ENCODE measurements at regions not wholly inside any gene's neighbourhood (a gene's known extent, or its start where the extent isn't known, plus 50 kb on each side); places are given as distances from the start of the nearest gene placed in this dataset.

GRCh38 chr9:89969881-89970639 is 365.2 kb downstream of the GADD45G start:
- no peak overlapping the region for H3K9ac ChIP-seq (ENCODE audit: low read length)
- no peaks in the 10 kb centered on the region for H3K9me2 ChIP-seq (replicated peaks; ENCODE audit: insufficient read depth, low read length)
- no peaks in the 10 kb centered on the region for H3F3A ChIP-seq (ENCODE audit: insufficient read depth, low read length)
- H3K27ac ChIP-seq (ENCODE audit: low read length) = no peak overlapping the region
- TF ChIP-seq EZH2 (optimal IDR thresholded peaks at IDR 0.05; ENCODE audit: low read depth, low read length) (no peak), EZH2phosphoT487 (IDR thresholded peaks at IDR 0.05; ENCODE audit: low read length) (no peak), CTCF (IDR thresholded peaks at IDR 0.05; ENCODE audit: low read length) (no peak)
- H3K27me3 ChIP-seq (replicated peaks; ENCODE audit: insufficient read depth, low read length) = no peaks in the 10 kb centered on the region
- no peaks in the 10 kb centered on the region for H3K79me2 ChIP-seq (ENCODE audit: low read length)
- no peak overlapping the region for H3K4me3 ChIP-seq (ENCODE audit: low read length)
- no peak overlapping the region for H2AFZ ChIP-seq (ENCODE audit: low read length)
- no peaks in the 10 kb centered on the region for H3K4me1 ChIP-seq (ENCODE audit: low read length)
- no peak for DNase-seq
- no peaks in the 10 kb centered on the region for H4K20me1 ChIP-seq (ENCODE audit: insufficient read depth, low read length)
- H3K9me3 ChIP-seq (replicated peaks; ENCODE audit: insufficient read depth, low read length) = no peaks in the 10 kb centered on the region
- no peaks in the 10 kb centered on the region for H3K36me3 ChIP-seq (replicated peaks; ENCODE audit: insufficient read depth, low read length)
- no peak overlapping the region for H3K4me2 ChIP-seq (ENCODE audit: low read depth, low read length)

- H3K36me3 ChIP-seq (replicated peaks; ENCODE audit: insufficient read depth, low read length) = no peaks in the 10 kb centered on the region
- no peak overlapping the region for H3K4me2 ChIP-seq (ENCODE audit: low read depth, low read length)
- no peak overlapping the region for H3K9ac ChIP-seq (ENCODE audit: low read length)
- no peak overlapping the region for H2AFZ ChIP-seq (ENCODE audit: low read length)
- no peaks in the 10 kb centered on the region for H3F3A ChIP-seq (ENCODE audit: insufficient read depth, low read length)
- H3K27ac ChIP-seq (ENCODE audit: low read length) = no peak overlapping the region
- H3K9me3 ChIP-seq (replicated peaks; ENCODE audit: insufficient read depth, low read length) = no peaks in the 10 kb centered on the region
- H3K27me3 ChIP-seq (replicated peaks; ENCODE audit: insufficient read depth, low read length) = no peaks in the 10 kb centered on the region
- no peaks in the 10 kb centered on the region for H3K9me2 ChIP-seq (replicated peaks; ENCODE audit: insufficient read depth, low read length)
- no peaks in the 10 kb centered on the region for H3K79me2 ChIP-seq (ENCODE audit: low read length)
- H4K20me1 ChIP-seq (ENCODE audit: insufficient read depth, low read length) = no peaks in the 10 kb centered on the region
- no peak for DNase-seq
- TF ChIP-seq CTCF (IDR thresholded peaks at IDR 0.05; ENCODE audit: low read length) = no peak
- TF ChIP-seq EZH2phosphoT487 (IDR thresholded peaks at IDR 0.05; ENCODE audit: low read length) = no peak
- no peak for TF ChIP-seq EZH2 (optimal IDR thresholded peaks at IDR 0.05; ENCODE audit: low read depth, low read length)
- H3K4me3 ChIP-seq (ENCODE audit: low read length) = no peak overlapping the region
- H3K4me1 ChIP-seq (ENCODE audit: low read length) = no peaks in the 10 kb centered on the region
These were observed 365.9 kb downstream of the GADD45G start for GRCh38 chr9:89970701-89971100.

- Histone ChIP-seq H4K20me1 (ENCODE audit: insufficient read depth, low read length) (no peaks in the 10 kb centered on the region), H3K4me3 (ENCODE audit: low read length) (no peak overlapping the region), H2AFZ (ENCODE audit: low read length) (no peak overlapping the region), H3K4me1 (ENCODE audit: low read length) (no peaks in the 10 kb centered on the region), H3K4me2 (ENCODE audit: low read depth, low read length) (no peak overlapping the region), H3K9me2 (replicated peaks; ENCODE audit: insufficient read depth, low read length) (no peaks in the 10 kb centered on the region), H3K79me2 (ENCODE audit: low read length) (no peaks in the 10 kb centered on the region), H3F3A (ENCODE audit: insufficient read depth, low read length) (no peaks in the 10 kb centered on the region), H3K9ac (ENCODE audit: low read length) (no peak overlapping the region), H3K27ac (ENCODE audit: low read length) (no peak overlapping the region), H3K27me3 (replicated peaks; ENCODE audit: insufficient read depth, low read length) (no peaks in the 10 kb centered on the region), H3K36me3 (replicated peaks; ENCODE audit: insufficient read depth, low read length) (no peaks in the 10 kb centered on the region), H3K9me3 (replicated peaks; ENCODE audit: insufficient read depth, low read length) (no peaks in the 10 kb centered on the region)
- TF ChIP-seq EZH2 (optimal IDR thresholded peaks at IDR 0.05; ENCODE audit: low read depth, low read length) (no peak), EZH2phosphoT487 (IDR thresholded peaks at IDR 0.05; ENCODE audit: low read length) (no peak), CTCF (IDR thresholded peaks at IDR 0.05; ENCODE audit: low read length) (no peak)
- no peak for DNase-seq
These were observed 367.7 kb downstream of the GADD45G start for GRCh38 chr9:89972535-89972934.
